ENCODE measurements at regions not wholly inside any gene's neighbourhood (a gene's known extent, or its start where the extent isn't known, plus 50 kb on each side); places are given as distances from the start of the nearest gene placed in this dataset.

GRCh38 chr5:137564398-137564961 is 65.4 kb upstream of the SPOCK1 start:
- Histone ChIP-seq H3K4me2 (ENCODE audit: insufficient read depth, low read length) (peak overlapping the region; percentile 74), H3K27ac (ENCODE audit: insufficient read depth, low read depth, low read length) (peak overlapping the region; percentile 83), H3K4me1 (ENCODE audit: control insufficient read depth, extremely low read depth, insufficient read depth, low read length) (peaks cover 40% of the 10 kb centered on the region), H4K20me1 (replicated peaks; ENCODE audit: control insufficient read depth, extremely low read depth, insufficient read depth, low read length) (no peaks in the 10 kb centered on the region), H2AFZ (ENCODE audit: low read depth, low read length) (peak overlapping the region; percentile 47), H3K36me3 (ENCODE audit: control insufficient read depth in 2 of 2, extremely low read depth in 1 of 2, insufficient read depth in 2 of 2, low read length in 2 of 2) (no peaks in the 10 kb centered on the region), H3K9ac (replicated peaks; ENCODE audit: extremely low read depth, insufficient read depth, low read length) (peak overlapping the region; percentile 33), H3K79me2 (ENCODE audit: control insufficient read depth, insufficient read depth, low read length) (no peaks in the 10 kb centered on the region), H3K9me1 (replicated peaks; ENCODE audit: control insufficient read depth, extremely low read depth, insufficient read depth, low read length) (no peaks in the 10 kb centered on the region), H3K9me3 (replicated peaks; ENCODE audit: control insufficient read depth, insufficient read depth, low read length) (no peaks in the 10 kb centered on the region), H3K27me3 (ENCODE audit: control insufficient read depth in 2 of 2, insufficient read depth in 2 of 2, low read length in 2 of 2) (no peaks in the 10 kb centered on the region), H3K4me3 (replicated peaks in 1 of 3; ENCODE audit: insufficient read depth in 1 of 3, low read depth in 1 of 3, low read length in 3 of 3) (peak overlapping the region in 1 of 3 experiments; percentile 0)
- no TSS peak for BruUV-seq (replicated peaks)
- intact Hi-C loops (cut with micrococcal nuclease), result loop anchor here (5.0 kb wide), 4 partner anchors 173 to 242 kb away; partner anchors contain the start of genes HNRNPA0 and KLHL3
- FAIRE-seq (no peak), DNase-seq (ENCODE audit: low read depth, low spot score) (no peak)
- no peak for TF ChIP-seq JUN (IDR thresholded peaks at IDR 0.05; ENCODE audit: borderline replicate concordance, insufficient read depth, insufficient read length, low read depth)
- TF ChIP-seq POLR2A (IDR thresholded peaks at IDR 0.05; ENCODE audit: low read depth, low read length), result no peak
- TF ChIP-seq MAX (IDR thresholded peaks at IDR 0.05; ENCODE audit: insufficient read depth, insufficient read length), result no peak
- no peak for TF ChIP-seq POLR2AphosphoS5 (IDR thresholded peaks at IDR 0.05; ENCODE audit: insufficient read depth, low read depth, low read length)
- TF ChIP-seq MYC (IDR thresholded peaks at IDR 0.05; ENCODE audit: low read depth, low read length), result no peak
- no peak for TF ChIP-seq GATA2 (IDR thresholded peaks at IDR 0.05; ENCODE audit: insufficient read depth, insufficient read length, low read depth, low read length)
- TF ChIP-seq EZH2 (IDR thresholded peaks at IDR 0.05; ENCODE audit: borderline replicate concordance, low read depth, low read length, severe bottlenecking), result no peak
- no peak for TF ChIP-seq FOS (IDR thresholded peaks at IDR 0.05; ENCODE audit: borderline replicate concordance, insufficient read depth, low read length)
- TF ChIP-seq CTCF (IDR thresholded peaks at IDR 0.05; ENCODE audit: extremely low read depth in 1 of 2, insufficient read depth in 1 of 2, low read depth in 1 of 2, low read length in 2 of 2), result no peak
- dilution Hi-C loops (cut with MboI; ENCODE audit: extremely low pct_ligation_motif_present, low sequenced_read_pairs), result no loop called here
- ChIA-PET CTCF (interaction anchor here (0.5 kb wide), 1 partner anchor 186 kb away, joined by 3 read pairs; no protein-coding TSS in a partner anchor), POLR2A (no interaction called here)

Data from endothelial cell of umbilical vein (primary cell).